DOHH2 (cell line): ENCODE measurements at regions not wholly inside any gene's neighbourhood (a gene's known extent, or its start where the extent isn't known, plus 50 kb on each side); places are given as distances from the start of the nearest gene placed in this dataset.

ENCODE experiments used
- H3F3A ChIP-seq: fragments of 200-600 bp; sonication (generic), shearing (Covaris generic); 2 replicates; pipeline ENCODE4 v1.6.0; 2016; ENCODE audit warnings: antibody characterized with exemption, mild to moderate bottlenecking; ENCODE audit not compliant: control insufficient read depth, insufficient read depth
- H3K27ac ChIP-seq: fragments of 200-600 bp; sonication (generic); 2 replicates; pipeline ENCODE4 v1.5.1; 2014; ENCODE audit warnings: low read depth, mild to moderate bottlenecking, low read length, moderate library complexity
- H3K27me3 ChIP-seq: fragments of 200-600 bp; sonication (generic); 2 replicates; pipeline ENCODE4 v1.6.1; 2014; ENCODE audit warnings: mild to moderate bottlenecking, low read length, mixed read lengths; ENCODE audit not compliant: control insufficient read depth
- H3K36me3 ChIP-seq: fragments of 200-600 bp; sonication (generic); 2 replicates; pipeline ENCODE4 v1.6.1; 2014; ENCODE audit warnings: mild to moderate bottlenecking, low read length, moderate library complexity, mixed read lengths; ENCODE audit not compliant: control insufficient read depth
- H3K4me1 ChIP-seq: fragments of 200-600 bp; sonication (generic); 2 replicates; pipeline ENCODE4 v1.6.1; 2014; ENCODE audit warnings: mild to moderate bottlenecking, low read length, mixed read lengths; ENCODE audit not compliant: control insufficient read depth
- H3K4me2 ChIP-seq: fragments of 200-600 bp; sonication (generic); 2 replicates; pipeline ENCODE4 v1.6.0; 2014; ENCODE audit warnings: mild to moderate bottlenecking, low read length, moderate library complexity
- H3K4me3 ChIP-seq: fragments of 200-600 bp; sonication (generic); 2 replicates; pipeline ENCODE4 v1.5.1; 2014; ENCODE audit warnings: mild to moderate bottlenecking, low read length, mixed read lengths
- H3K79me2 ChIP-seq: fragments of 200-600 bp; sonication (generic); 2 replicates; pipeline ENCODE4 v1.6.1; 2014; ENCODE audit warnings: mild to moderate bottlenecking, low read length, mixed read lengths; ENCODE audit not compliant: control insufficient read depth
- H3K9me2 ChIP-seq: fragments of 200-600 bp; sonication (generic); replicated peaks from 2 replicates; pipeline ENCODE4 v1.6.1; 2014; ENCODE audit warnings: mild to moderate bottlenecking, low read length, mixed read lengths; ENCODE audit not compliant: control insufficient read depth
- H3K9me3 ChIP-seq: fragments of 200-600 bp; sonication (generic); 2 replicates; pipeline ENCODE4 v1.6.1; 2014; ENCODE audit warnings: antibody characterized with exemption, low read length, mixed read lengths; ENCODE audit not compliant: control insufficient read depth, insufficient read depth
- H4K20me1 ChIP-seq: fragments of 200-600 bp; sonication (generic); 2 replicates; pipeline ENCODE4 v1.6.0; 2014; ENCODE audit warnings: low read depth, mild to moderate bottlenecking, antibody characterized with exemption, low read length, moderate library complexity; ENCODE audit not compliant: control insufficient read depth, insufficient read depth
- EZH2phosphoT487 ChIP-seq: fragments of 200-600 bp; sonication (generic); IDR thresholded peaks from 2 replicates; pipeline ENCODE4 v1.6.1; 2017; ENCODE audit warnings: borderline replicate concordance, mild to moderate bottlenecking, antibody characterized with exemption, low read length, moderate library complexity, mixed read lengths
- TF ChIP-seq, protein P1 (sequence below): fragments of 200-600 bp; sonication (generic); IDR thresholded peaks from one replicate; pipeline ENCODE4 v1.5.1; 2014; ENCODE audit warnings: antibody characterized with exemption, mild to moderate bottlenecking, low read depth, low read length; ENCODE audit not compliant: poor library complexity, severe bottlenecking

DNA sequence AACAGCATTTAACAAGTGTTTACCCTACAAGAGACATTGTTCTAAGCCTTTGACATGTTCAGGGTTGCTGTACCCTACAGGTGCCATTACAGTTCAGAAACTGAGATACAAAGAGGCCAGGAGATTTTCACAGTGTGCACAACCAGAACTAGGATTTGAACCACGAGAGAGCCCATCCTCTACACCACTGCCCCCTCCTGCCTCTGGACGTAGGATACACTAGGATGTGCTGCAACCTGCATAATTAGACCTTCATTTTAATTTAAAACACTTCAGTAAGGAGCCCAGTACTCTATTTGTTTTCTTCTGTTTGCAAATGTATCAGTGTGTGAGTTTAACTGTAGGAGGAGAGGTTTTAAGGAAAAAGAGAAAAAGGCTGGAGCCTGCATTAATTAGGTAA is 123.1 kb upstream of the RARB start:
- Histone ChIP-seq H3K79me2 (no peaks in the 10 kb centered on the region), H3F3A (no peaks in the 10 kb centered on the region), H3K36me3 (no peaks in the 10 kb centered on the region), H3K9me3 (no peaks in the 10 kb centered on the region), H4K20me1 (no peaks in the 10 kb centered on the region), H3K4me3 (no peak overlapping the region), H3K27me3 (no peaks in the 10 kb centered on the region; the same call in 1 of the 2 replicates), H3K4me2 (no peak overlapping the region), H3K4me1 (no peaks in the 10 kb centered on the region), H3K27ac (no peak overlapping the region), H3K9me2 (no peaks in the 10 kb centered on the region)
- TF ChIP-seq, protein P1, sequence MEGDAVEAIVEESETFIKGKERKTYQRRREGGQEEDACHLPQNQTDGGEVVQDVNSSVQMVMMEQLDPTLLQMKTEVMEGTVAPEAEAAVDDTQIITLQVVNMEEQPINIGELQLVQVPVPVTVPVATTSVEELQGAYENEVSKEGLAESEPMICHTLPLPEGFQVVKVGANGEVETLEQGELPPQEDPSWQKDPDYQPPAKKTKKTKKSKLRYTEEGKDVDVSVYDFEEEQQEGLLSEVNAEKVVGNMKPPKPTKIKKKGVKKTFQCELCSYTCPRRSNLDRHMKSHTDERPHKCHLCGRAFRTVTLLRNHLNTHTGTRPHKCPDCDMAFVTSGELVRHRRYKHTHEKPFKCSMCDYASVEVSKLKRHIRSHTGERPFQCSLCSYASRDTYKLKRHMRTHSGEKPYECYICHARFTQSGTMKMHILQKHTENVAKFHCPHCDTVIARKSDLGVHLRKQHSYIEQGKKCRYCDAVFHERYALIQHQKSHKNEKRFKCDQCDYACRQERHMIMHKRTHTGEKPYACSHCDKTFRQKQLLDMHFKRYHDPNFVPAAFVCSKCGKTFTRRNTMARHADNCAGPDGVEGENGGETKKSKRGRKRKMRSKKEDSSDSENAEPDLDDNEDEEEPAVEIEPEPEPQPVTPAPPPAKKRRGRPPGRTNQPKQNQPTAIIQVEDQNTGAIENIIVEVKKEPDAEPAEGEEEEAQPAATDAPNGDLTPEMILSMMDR, result no peak
- TF ChIP-seq EZH2phosphoT487, result no peak

DNA sequence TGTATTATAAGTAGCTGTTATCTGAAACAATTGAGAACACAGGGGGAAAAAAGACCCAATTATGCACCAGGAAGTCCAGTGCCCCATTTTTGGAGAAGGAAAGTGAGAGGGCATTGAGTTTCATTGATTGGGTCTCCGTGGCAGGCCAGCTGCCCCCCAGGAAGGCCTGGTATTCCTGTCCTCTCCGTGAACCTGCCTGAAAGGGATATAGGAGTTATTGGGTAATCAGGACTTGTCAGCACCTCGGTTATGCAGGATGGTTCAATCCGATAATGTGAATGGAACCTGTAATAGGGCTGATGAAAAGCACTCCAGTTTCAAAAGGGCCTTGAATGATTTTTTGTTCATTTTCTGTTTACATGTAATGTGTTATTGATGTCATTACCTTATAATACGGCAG is 122.0 kb upstream of the RARB start:
- Histone ChIP-seq H3F3A (no peaks in the 10 kb centered on the region), H3K27me3 (no peaks in the 10 kb centered on the region), H3K4me1 (no peaks in the 10 kb centered on the region), H3K4me2 (no peak overlapping the region), H3K9me2 (no peaks in the 10 kb centered on the region), H3K27ac (no peak overlapping the region), H3K9me3 (no peaks in the 10 kb centered on the region), H3K79me2 (no peaks in the 10 kb centered on the region), H3K36me3 (no peaks in the 10 kb centered on the region), H4K20me1 (no peaks in the 10 kb centered on the region), H3K4me3 (no peak overlapping the region)
- TF ChIP-seq, protein P1, result no peak
- TF ChIP-seq EZH2phosphoT487, result no peak

DNA sequence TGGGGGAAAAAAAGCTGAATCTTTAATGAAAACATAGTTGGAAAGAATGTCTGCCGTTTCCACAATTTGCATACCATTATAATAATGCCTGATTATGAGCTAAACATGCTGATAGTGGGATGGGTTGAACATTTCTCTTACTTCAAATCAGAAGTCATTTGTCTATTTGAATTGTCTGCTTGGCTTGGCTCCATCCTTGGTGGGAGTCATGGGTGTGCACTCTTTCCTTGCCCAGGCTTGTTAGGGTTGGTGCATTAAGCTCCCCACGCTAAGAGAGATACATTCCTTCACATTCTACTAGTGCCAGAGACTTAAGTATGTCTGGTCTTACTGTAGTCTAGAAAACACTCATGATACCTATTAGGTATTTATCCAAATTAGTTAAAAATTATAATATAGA is 121.4 kb upstream of the RARB start:
- no peaks in the 10 kb centered on the region for H3K36me3 ChIP-seq

More for the DNA sequence above, 121.4 kb upstream of the RARB start:
- Histone ChIP-seq H3K79me2 (no peaks in the 10 kb centered on the region), H3K27me3 (no peaks in the 10 kb centered on the region), H3K4me1 (no peaks in the 10 kb centered on the region), H3K9me3 (no peaks in the 10 kb centered on the region), H3K4me3 (no peak overlapping the region), H3K27ac (no peak overlapping the region), H3K4me2 (no peak overlapping the region), H3K9me2 (no peaks in the 10 kb centered on the region), H3F3A (no peaks in the 10 kb centered on the region), H4K20me1 (no peaks in the 10 kb centered on the region)
- TF ChIP-seq, protein P1, result no peak
- TF ChIP-seq EZH2phosphoT487, result no peak
